HepG2 (cell line): ENCODE measurements at regions not wholly inside any gene's neighbourhood (a gene's known extent, or its start where the extent isn't known, plus 50 kb on each side); places are given as distances from the start of the nearest gene placed in this dataset.
A peak's percentile ranks its signal among the peaks of the same experiment; 100 is the strongest.

Experiments
- ATAC-seq: fragments of 200-7000 bp; cut with Tn5 transposase; 3 replicates; pipeline ENCODE4 v1.9.1; 2020; ENCODE audit warnings: mild to moderate bottlenecking, moderate library complexity
- BruUV-seq: library from RNA; stranded (reverse); fragments of 400-500 nt; replicated peaks from 2 replicates; lab custom pipeline; 2021; lab: Mats Ljungman, UMichigan
- CTCF ChIA-PET: fragments of 300-600 bp; formaldehyde crosslinking; extraction: SDS; loops from one replicate; lab custom pipeline; 2021; ENCODE audit warnings: low total read pairs, inconsistent platforms, low intra/inter-chr PET ratio; lab: Yijun Ruan, JAX
- POLR2A ChIA-PET: fragments of 350-600 bp; sonication (Branson Sonifier 250); formaldehyde crosslinking; loops from one replicate; lab custom pipeline; 2020; ENCODE audit warnings: antibody characterized with exemption, inconsistent platforms; lab: Yijun Ruan, JAX
- DNase-seq: peaks from one replicate; pipeline ENCODE4 v3.0.0-alpha.2; 2015; ENCODE audit warnings: low spot score
- FAIRE-seq: peaks from 3 replicates; lab custom pipeline; 2011; peaks lifted over from hg19 to GRCh38; lab: Jason Lieb, UNC
- H2AFZ ChIP-seq: one replicate; pipeline ENCODE4 v1.6.1; 2011; ENCODE audit warnings: low read length, inconsistent platforms
- H3K27ac ChIP-seq: fragments of 300-600 bp; 3 replicates; pipeline ENCODE4 v1.8.0; 2011; ENCODE audit warnings: mixed run types, mild to moderate bottlenecking, mixed read lengths, low read length, inconsistent platforms; ENCODE audit not compliant: insufficient read depth; ENCODE audit errors: extremely low read length
- H3K27me3 ChIP-seq, 2 experiments: fragments of 200-600 bp in 1 of 2; 2 replicates in 1 of 2; 3 replicates in 1 of 2; pipeline versions ENCODE4 v1.6.0 to v1.8.0; 2011; ENCODE audit warnings: low read length in 2 of 2, mild to moderate bottlenecking in 2 of 2, moderate library complexity in 2 of 2, inconsistent platforms in 1 of 2; ENCODE audit not compliant: insufficient read depth in 2 of 2, control insufficient read depth in 1 of 2
- H3K36me3 ChIP-seq, 2 experiments: fragments of 200-600 bp in 1 of 2; replicated peaks in 1 of 2; 2 replicates in 1 of 2; 3 replicates in 1 of 2; pipeline versions ENCODE4 v1.5.1 to v1.8.0; 2011; ENCODE audit warnings: low read length in 2 of 2, inconsistent platforms in 1 of 2; ENCODE audit not compliant: insufficient read depth in 2 of 2, control insufficient read depth in 1 of 2
- H3K4me1 ChIP-seq: 2 replicates; pipeline ENCODE4 v1.5.1; 2012; ENCODE audit warnings: low read length, inconsistent platforms; ENCODE audit not compliant: insufficient read depth
- H3K4me2 ChIP-seq: 2 replicates; pipeline ENCODE4 v1.6.0; 2011; ENCODE audit warnings: low read depth, low read length, inconsistent platforms
- H3K4me3 ChIP-seq, 3 experiments: fragments of 200-600 bp in 1 of 3; sonication (generic), shearing (Covaris generic) in 1 of 3; replicated peaks in 1 of 3; 2 replicates each; pipeline ENCODE4 v1.5.1; 2011 to 2016; ENCODE audit warnings: low read length in 3 of 3, inconsistent platforms in 2 of 3, low read depth in 2 of 3, mild to moderate bottlenecking in 2 of 3, control low read depth in 1 of 3, mixed read lengths in 1 of 3; ENCODE audit not compliant: insufficient read depth in 1 of 3
- H3K79me2 ChIP-seq: one replicate; pipeline ENCODE4 v1.6.1; 2011; ENCODE audit warnings: low read length, inconsistent platforms; ENCODE audit not compliant: insufficient read depth
- H3K9ac ChIP-seq: 2 replicates; pipeline ENCODE4 v1.6.0; 2011; ENCODE audit warnings: mild to moderate bottlenecking, low read depth, low read length, inconsistent platforms; ENCODE audit not compliant: insufficient read depth
- H3K9me3 ChIP-seq: 2 replicates; pipeline ENCODE4 v1.5.1; 2012; ENCODE audit warnings: mild to moderate bottlenecking, low read length
- H4K20me1 ChIP-seq: 2 replicates; pipeline ENCODE4 v1.6.0; 2011; ENCODE audit warnings: inconsistent platforms, mild to moderate bottlenecking, low read length, moderate library complexity; ENCODE audit not compliant: insufficient read depth
- CENPT ChIP-seq: sonication (generic); formaldehyde crosslinking; IDR thresholded peaks from 2 replicates; pipeline ENCODE4 v1.8.0; 2022; ENCODE audit warnings: low read depth, mild to moderate bottlenecking, moderate library complexity, missing genetic modification reagents
- IRF2 ChIP-seq: IDR thresholded peaks from 2 replicates; pipeline ENCODE4 v1.6.1; 2018; ENCODE audit warnings: missing genetic modification reagents, missing compliant biosample characterization
- MAFK ChIP-seq, 2 experiments: IDR thresholded peaks in 1 of 2; conservative IDR thresholded peaks in 1 of 2; 2 replicates each; pipeline ENCODE4 v1.6.1; 2011; ENCODE audit warnings: improper control_type of control experiment in 2 of 2, low read length in 2 of 2
- MIER2 ChIP-seq: IDR thresholded peaks from 2 replicates; pipeline ENCODE4 v1.6.1; 2016; ENCODE audit warnings: missing biosample characterization, missing genetic modification reagents
- NCOA1 ChIP-seq: sonication (generic); formaldehyde crosslinking; IDR thresholded peaks from 2 replicates; pipeline ENCODE4 v1.9.0; 2021; ENCODE audit warnings: missing genetic modification reagents
- POLR2A ChIP-seq, 2 experiments: IDR thresholded peaks; 2 replicates each; pipeline ENCODE4 v1.6.1; 2011; ENCODE audit warnings: low read depth in 2 of 2, low read length in 2 of 2, mild to moderate bottlenecking in 1 of 2, moderate library complexity in 1 of 2; ENCODE audit not compliant: insufficient read depth in 1 of 2
- RAD51 ChIP-seq: fragments of 450-650 bp; IDR thresholded peaks from 2 replicates; pipeline ENCODE4 v1.6.1; 2016; ENCODE audit warnings: borderline replicate concordance
- REPIN1 ChIP-seq: sonication (generic); formaldehyde crosslinking; IDR thresholded peaks from 2 replicates; pipeline ENCODE4 v1.8.0; 2022; ENCODE audit warnings: missing genetic modification reagents, low read depth, mild to moderate bottlenecking, borderline replicate concordance
- RFX3 ChIP-seq: IDR thresholded peaks from 2 replicates; pipeline ENCODE4 v1.6.1; 2016; ENCODE audit warnings: missing biosample characterization, missing genetic modification reagents
- TAF1 ChIP-seq: sonication (generic); formaldehyde crosslinking; IDR thresholded peaks from 2 replicates; pipeline ENCODE4 v1.4.0; 2020; ENCODE audit warnings: missing genetic modification reagents
- TBX3 ChIP-seq: fragments of 450-650 bp; IDR thresholded peaks from 2 replicates; pipeline ENCODE4 v1.6.1; 2017; ENCODE audit warnings: antibody characterized with exemption, mild to moderate bottlenecking, inconsistent platforms, borderline replicate concordance
- TFE3 ChIP-seq: IDR thresholded peaks from 2 replicates; pipeline ENCODE4 v1.6.1; 2016
- ZFP41 ChIP-seq: sonication (generic); formaldehyde crosslinking; IDR thresholded peaks from 2 replicates; pipeline ENCODE4 v1.4.0; 2020; ENCODE audit warnings: mild to moderate bottlenecking, missing genetic modification reagents, borderline replicate concordance
- ZNF276 ChIP-seq: sonication (generic); formaldehyde crosslinking; IDR thresholded peaks from 2 replicates; pipeline ENCODE4 v1.4.0; 2020; ENCODE audit warnings: mild to moderate bottlenecking, low read depth, missing genetic modification reagents
- ZNF414 ChIP-seq: sonication (generic); formaldehyde crosslinking; IDR thresholded peaks from 2 replicates; pipeline ENCODE4 v1.5.0; 2020; ENCODE audit warnings: missing genetic modification reagents
- ZNF558 ChIP-seq: sonication (generic); formaldehyde crosslinking; IDR thresholded peaks from 2 replicates; pipeline ENCODE4 v1.9.0; 2022; ENCODE audit warnings: mild to moderate bottlenecking, missing genetic modification reagents, borderline replicate concordance
- ZNF674 ChIP-seq: sonication (generic); formaldehyde crosslinking; IDR thresholded peaks from 2 replicates; pipeline ENCODE4 v1.5.0; 2020; ENCODE audit warnings: low read depth, mild to moderate bottlenecking, missing genetic modification reagents
- ZNF766 ChIP-seq: sonication (generic); formaldehyde crosslinking; IDR thresholded peaks from 2 replicates; pipeline ENCODE4 v1.5.0; 2020; ENCODE audit warnings: missing genetic modification reagents, borderline replicate concordance
- WGBS: methylation state at CpG from one replicate; pipeline ENCODE4 v1.1.6; 2017; ENCODE audit warnings: low lambda C conversion rate; 5-methylcytosine and 5-hydroxymethylcytosine counted together
- in situ Hi-C: cut with HindIII; loops from 2 replicates; pipeline ENCODE4 v1.10.0; 2017; ENCODE audit warnings: low pct_unique_long_range_greater_than_20kb; ENCODE audit not compliant: extremely low pct_ligation_motif_present
- intact Hi-C: fragments of 100-400 bp; cut with micrococcal nuclease; formaldehyde crosslinking; loops from one replicate; pipeline ENCODE4 v1.10.0; 2022; ENCODE audit not compliant: unreplicated experiment
- TF ChIP-seq, protein P1 (sequence below): IDR thresholded peaks from 2 replicates; pipeline ENCODE4 v1.6.1; 2012; ENCODE audit warnings: low read depth, low read length, improper control_type of control experiment
- TF ChIP-seq, protein P2 (sequence below): IDR thresholded peaks from 2 replicates; pipeline ENCODE4 v1.6.1; 2012; ENCODE audit warnings: inconsistent platforms

- TF ChIP-seq, protein P1, sequence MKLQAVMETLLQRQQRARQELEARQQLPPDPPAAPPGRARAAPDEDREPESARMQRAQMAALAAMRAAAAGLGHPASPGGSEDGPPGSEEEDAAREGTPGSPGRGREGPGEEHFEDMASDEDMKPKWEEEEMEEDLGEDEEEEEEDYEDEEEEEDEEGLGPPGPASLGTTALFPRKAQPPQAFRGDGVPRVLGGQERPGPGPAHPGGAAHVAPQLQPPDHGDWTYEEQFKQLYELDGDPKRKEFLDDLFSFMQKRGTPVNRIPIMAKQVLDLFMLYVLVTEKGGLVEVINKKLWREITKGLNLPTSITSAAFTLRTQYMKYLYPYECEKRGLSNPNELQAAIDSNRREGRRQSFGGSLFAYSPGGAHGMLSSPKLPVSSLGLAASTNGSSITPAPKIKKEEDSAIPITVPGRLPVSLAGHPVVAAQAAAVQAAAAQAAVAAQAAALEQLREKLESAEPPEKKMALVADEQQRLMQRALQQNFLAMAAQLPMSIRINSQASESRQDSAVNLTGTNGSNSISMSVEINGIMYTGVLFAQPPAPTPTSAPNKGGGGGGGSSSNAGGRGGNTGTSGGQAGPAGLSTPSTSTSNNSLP, result no peak
- TF ChIP-seq TBX3, result no peak
- TF ChIP-seq POLR2A (IDR thresholded peaks at IDR 0.05; ENCODE audit: insufficient read depth in 1 of 2, low read depth in 2 of 2, low read length in 2 of 2), result no peak
- TF ChIP-seq TAF1 (CRISPR knock-in tag), result no peak
- TF ChIP-seq MIER2 (CRISPR knock-in tag), result no peak
- no peak for TF ChIP-seq IRF2 (CRISPR knock-in tag)
- TF ChIP-seq, protein P2, sequence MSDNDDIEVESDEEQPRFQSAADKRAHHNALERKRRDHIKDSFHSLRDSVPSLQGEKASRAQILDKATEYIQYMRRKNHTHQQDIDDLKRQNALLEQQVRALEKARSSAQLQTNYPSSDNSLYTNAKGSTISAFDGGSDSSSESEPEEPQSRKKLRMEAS, result no peak
- no peak for TF ChIP-seq ZNF558 (CRISPR knock-in tag)
- TF ChIP-seq RFX3 (CRISPR knock-in tag), result no peak
- TF ChIP-seq NCOA1 (CRISPR knock-in tag), result no peak
- no peak for TF ChIP-seq RAD51
Observed at GRCh38 chr13:67445436-67445835, 215.3 kb upstream of the PCDH9 start (continued).

GRCh38 chr13:67443923-67444322 lies 213.8 kb upstream of the PCDH9 start:
- in situ Hi-C loops (no loop called here), intact Hi-C loops (no loop called here)
- Histone ChIP-seq H3K4me2 (no peak overlapping the region), H3K9me3 (no peaks in the 10 kb centered on the region), H4K20me1 (no peaks in the 10 kb centered on the region), H3K4me3 (no peak overlapping the region), H3K27me3 (no peaks in the 10 kb centered on the region), H3K4me1 (no peaks in the 10 kb centered on the region), H2AFZ (no peak overlapping the region), H3K27ac (no peak overlapping the region), H3K9ac (no peak overlapping the region), H3K36me3 (no peaks in the 10 kb centered on the region), H3K79me2 (no peaks in the 10 kb centered on the region)
- POLR2A ChIA-PET, result no interaction called here
- BruUV-seq, result no TSS peak
- FAIRE-seq, result no peak
- WGBS, result 0% methylated on average over 2 of the region's 2 CpGs
- no peak for ATAC-seq
- CTCF ChIA-PET, result no interaction called here
- no peak for DNase-seq
- TF ChIP-seq CENPT (no peak), ZFP41 (CRISPR knock-in tag) (no peak), ZNF674 (CRISPR knock-in tag) (no peak), REPIN1 (CRISPR knock-in tag) (no peak), TFE3 (CRISPR knock-in tag) (no peak), ZNF276 (CRISPR knock-in tag) (no peak), ZNF766 (CRISPR knock-in tag) (no peak), MAFK (conservative IDR thresholded peaks at IDR 0.05 in 1 of 2, IDR thresholded peaks at IDR 0.05 in 1 of 2; ENCODE audit: low read length in 2 of 2) (peak; percentile 54 to 85), ZNF414 (CRISPR knock-in tag) (no peak)
